GM12878 (cell line): ENCODE measurements at regions not wholly inside any gene's neighbourhood (a gene's known extent, or its start where the extent isn't known, plus 50 kb on each side); places are given as distances from the start of the nearest gene placed in this dataset.

ENCODE experiments used
- ATAC-seq: fragments of 200-7000 bp; cut with Tn5 transposase; 3 replicates; pipeline ENCODE4 v1.9.1; 2020; ENCODE audit warnings: mild to moderate bottlenecking, moderate library complexity
- BruUV-seq: library from RNA; stranded (reverse); fragments of 400-500 nt; replicated peaks from 2 replicates; lab custom pipeline; 2021; lab: Mats Ljungman, UMichigan
- CTCF ChIA-PET: fragments of 300-600 bp; sonication (Branson Sonifier 250); formaldehyde crosslinking; extraction: SDS; loops from one replicate; lab custom pipeline; 2021; ENCODE audit warnings: inconsistent platforms; lab: Yijun Ruan, JAX
- POLR2A ChIA-PET: fragments of 350-600 bp; formaldehyde crosslinking; extraction: SDS; loops from one replicate; lab custom pipeline; 2021; ENCODE audit warnings: inconsistent platforms; lab: Charles Lee
- RAD21 ChIA-PET: fragments of 300-600 bp; sonication (Branson Sonifier 250); formaldehyde crosslinking; loops from one replicate; lab custom pipeline; 2023; ENCODE audit warnings: antibody characterized with exemption; ENCODE audit not compliant: unreplicated experiment; lab: Charles Lee
- SMC1A ChIA-PET: fragments of 300-600 bp; sonication (Branson Sonifier 250); formaldehyde crosslinking; loops from one replicate; lab custom pipeline; 2023; ENCODE audit not compliant: unreplicated experiment, uncharacterized antibody; lab: Charles Lee
- DNase-seq: peaks from one replicate; pipeline ENCODE4 v3.0.0-alpha.2; 2011; ENCODE audit warnings: low read depth, low spot score
- FAIRE-seq: peaks from 3 replicates; lab custom pipeline; 2011; peaks lifted over from hg19 to GRCh38; lab: Jason Lieb, UNC
- H2AFZ ChIP-seq: 2 replicates; pipeline ENCODE4 v1.6.0; 2011; ENCODE audit warnings: low read depth, low read length, control low read depth; ENCODE audit not compliant: control insufficient read depth
- H3K27ac ChIP-seq: 2 replicates; pipeline ENCODE4 v1.5.1; 2011; ENCODE audit warnings: control low read depth; ENCODE audit not compliant: control insufficient read depth, insufficient read depth
- H3K27me3 ChIP-seq, 2 experiments: replicated peaks in 1 of 2; 2 replicates each; pipeline versions ENCODE4 v1.6.0 to v1.6.1; 2011; ENCODE audit warnings: low read length in 1 of 2; ENCODE audit not compliant: control insufficient read depth in 2 of 2, insufficient read depth in 2 of 2
- H3K36me3 ChIP-seq, 2 experiments: 2 replicates each; pipeline ENCODE4 v1.5.1; 2011; ENCODE audit warnings: low read length in 1 of 2; ENCODE audit not compliant: control insufficient read depth in 2 of 2, insufficient read depth in 2 of 2
- H3K4me1 ChIP-seq: 2 replicates; pipeline ENCODE4 v1.6.1; 2011; ENCODE audit warnings: mild to moderate bottlenecking, low read length, moderate library complexity, mixed read lengths; ENCODE audit not compliant: control insufficient read depth, insufficient read depth
- H3K4me2 ChIP-seq: 2 replicates; pipeline ENCODE4 v1.6.0; 2011; ENCODE audit warnings: control low read depth; ENCODE audit not compliant: control insufficient read depth, insufficient read depth
- H3K4me3 ChIP-seq: fragments of 200-600 bp; sonication (generic); 2 replicates; pipeline ENCODE4 v1.5.1; 2016
- H3K79me2 ChIP-seq: 2 replicates; pipeline ENCODE4 v1.6.0; 2011; ENCODE audit warnings: low read length; ENCODE audit not compliant: control insufficient read depth, insufficient read depth
- H3K9ac ChIP-seq: 2 replicates; pipeline ENCODE4 v1.8.0; 2011; ENCODE audit warnings: low read length, control low read depth, mixed read lengths; ENCODE audit not compliant: control insufficient read depth, insufficient read depth
- H3K9me3 ChIP-seq: replicated peaks from 3 replicates; pipeline ENCODE4 v1.5.1; 2011; ENCODE audit warnings: mild to moderate bottlenecking, low read length; ENCODE audit not compliant: control insufficient read depth, insufficient read depth
- H4K20me1 ChIP-seq: 2 replicates; pipeline ENCODE4 v1.6.0; 2011; ENCODE audit not compliant: control insufficient read depth, insufficient read depth
- KDM1A ChIP-seq: fragments of 200-600 bp; sonication (generic); IDR thresholded peaks from 2 replicates; pipeline ENCODE4 v1.6.1; 2016; ENCODE audit warnings: borderline replicate concordance
- MXI1 ChIP-seq: fragments of 150-350 bp; IDR thresholded peaks from 2 replicates; pipeline ENCODE4 v1.6.1; 2011; ENCODE audit warnings: low read depth, mild to moderate bottlenecking, inconsistent platforms, low read length, improper control_type of control experiment
- POU2F2 ChIP-seq: IDR thresholded peaks from 3 replicates; pipeline ENCODE4 v1.6.1; 2011; ENCODE audit warnings: low read depth, mild to moderate bottlenecking, low read length, borderline replicate concordance
- YBX1 ChIP-seq: fragments of 450-650 bp; IDR thresholded peaks from 2 replicates; pipeline ENCODE4 v1.6.1; 2016; ENCODE audit warnings: antibody characterized with exemption
- WGBS: methylation state at CpG from one replicate; pipeline ENCODE4 v1.1.6; 2016; ENCODE audit warnings: low lambda C conversion rate; ENCODE audit not compliant: insufficient replicate concordance, insufficient coverage; ENCODE audit errors: missing lambda C conversion rate; 5-methylcytosine and 5-hydroxymethylcytosine counted together
- in situ Hi-C: fragments of 300-500 bp; cut with MboI; formaldehyde crosslinking; loops from 9 replicates; pipeline ENCODE4 v1.14.3; 2018; ENCODE audit warnings: mixed read lengths
- intact Hi-C: fragments of 100-400 bp; cut with micrococcal nuclease; formaldehyde crosslinking; loops from one replicate; pipeline ENCODE4 v1.14.2; 2022; ENCODE audit not compliant: unreplicated experiment
- TF ChIP-seq, protein P1 (sequence below): IDR thresholded peaks from 2 replicates; pipeline ENCODE4 v1.6.1; 2011; ENCODE audit warnings: mild to moderate bottlenecking, low read depth, low read length, moderate library complexity; ENCODE audit not compliant: insufficient replicate concordance
- TF ChIP-seq, protein P2 (sequence below): fragments of 150-350 bp; IDR thresholded peaks from 2 replicates; pipeline ENCODE4 v1.6.1; 2016; ENCODE audit warnings: low read depth, low read length

DNA sequence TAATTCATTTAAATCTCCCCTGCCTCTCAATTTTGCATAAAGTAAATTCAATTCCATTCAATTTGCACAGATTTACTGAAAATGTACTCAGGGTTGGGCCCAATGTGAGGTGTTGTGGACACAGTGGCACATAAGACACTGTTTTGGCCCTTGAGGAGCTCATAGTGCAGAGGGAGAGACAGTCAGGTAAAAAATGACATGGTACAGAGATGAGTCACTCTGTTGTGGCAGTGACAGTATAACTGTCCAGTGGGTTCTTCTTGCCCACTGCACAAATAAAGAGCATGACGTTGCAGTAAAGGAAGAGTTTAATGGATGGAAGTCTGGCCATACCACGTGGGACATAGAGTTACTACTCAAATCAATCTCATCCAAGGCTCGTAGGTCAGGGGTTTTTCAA is 400.3 kb upstream of the TRIB2 start:
- FAIRE-seq = no peak
- Histone ChIP-seq H4K20me1 (no peaks in the 10 kb centered on the region), H3K4me1 (no peaks in the 10 kb centered on the region), H3K36me3 (no peaks in the 10 kb centered on the region), H3K79me2 (no peaks in the 10 kb centered on the region), H3K9me3 (no peaks in the 10 kb centered on the region), H2AFZ (no peak overlapping the region), H3K4me2 (no peak overlapping the region), H3K27ac (no peak overlapping the region), H3K4me3 (no peak overlapping the region), H3K9ac (no peak overlapping the region), H3K27me3 (no peaks in the 10 kb centered on the region)
- POLR2A ChIA-PET = no interaction called here
- no peak for DNase-seq
- no TSS peak for BruUV-seq
- TF ChIP-seq, protein P1, sequence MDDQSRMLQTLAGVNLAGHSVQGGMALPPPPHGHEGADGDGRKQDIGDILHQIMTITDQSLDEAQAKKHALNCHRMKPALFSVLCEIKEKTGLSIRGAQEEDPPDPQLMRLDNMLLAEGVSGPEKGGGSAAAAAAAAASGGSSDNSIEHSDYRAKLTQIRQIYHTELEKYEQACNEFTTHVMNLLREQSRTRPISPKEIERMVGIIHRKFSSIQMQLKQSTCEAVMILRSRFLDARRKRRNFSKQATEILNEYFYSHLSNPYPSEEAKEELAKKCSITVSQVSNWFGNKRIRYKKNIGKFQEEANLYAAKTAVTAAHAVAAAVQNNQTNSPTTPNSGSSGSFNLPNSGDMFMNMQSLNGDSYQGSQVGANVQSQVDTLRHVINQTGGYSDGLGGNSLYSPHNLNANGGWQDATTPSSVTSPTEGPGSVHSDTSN = no peak
- no peak for TF ChIP-seq MXI1
- TF ChIP-seq, protein P2, sequence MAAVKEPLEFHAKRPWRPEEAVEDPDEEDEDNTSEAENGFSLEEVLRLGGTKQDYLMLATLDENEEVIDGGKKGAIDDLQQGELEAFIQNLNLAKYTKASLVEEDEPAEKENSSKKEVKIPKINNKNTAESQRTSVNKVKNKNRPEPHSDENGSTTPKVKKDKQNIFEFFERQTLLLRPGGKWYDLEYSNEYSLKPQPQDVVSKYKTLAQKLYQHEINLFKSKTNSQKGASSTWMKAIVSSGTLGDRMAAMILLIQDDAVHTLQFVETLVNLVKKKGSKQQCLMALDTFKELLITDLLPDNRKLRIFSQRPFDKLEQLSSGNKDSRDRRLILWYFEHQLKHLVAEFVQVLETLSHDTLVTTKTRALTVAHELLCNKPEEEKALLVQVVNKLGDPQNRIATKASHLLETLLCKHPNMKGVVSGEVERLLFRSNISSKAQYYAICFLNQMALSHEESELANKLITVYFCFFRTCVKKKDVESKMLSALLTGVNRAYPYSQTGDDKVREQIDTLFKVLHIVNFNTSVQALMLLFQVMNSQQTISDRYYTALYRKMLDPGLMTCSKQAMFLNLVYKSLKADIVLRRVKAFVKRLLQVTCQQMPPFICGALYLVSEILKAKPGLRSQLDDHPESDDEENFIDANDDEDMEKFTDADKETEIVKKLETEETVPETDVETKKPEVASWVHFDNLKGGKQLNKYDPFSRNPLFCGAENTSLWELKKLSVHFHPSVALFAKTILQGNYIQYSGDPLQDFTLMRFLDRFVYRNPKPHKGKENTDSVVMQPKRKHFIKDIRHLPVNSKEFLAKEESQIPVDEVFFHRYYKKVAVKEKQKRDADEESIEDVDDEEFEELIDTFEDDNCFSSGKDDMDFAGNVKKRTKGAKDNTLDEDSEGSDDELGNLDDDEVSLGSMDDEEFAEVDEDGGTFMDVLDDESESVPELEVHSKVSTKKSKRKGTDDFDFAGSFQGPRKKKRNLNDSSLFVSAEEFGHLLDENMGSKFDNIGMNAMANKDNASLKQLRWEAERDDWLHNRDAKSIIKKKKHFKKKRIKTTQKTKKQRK = no peak
- no peak for TF ChIP-seq KDM1A
- TF ChIP-seq YBX1 = no peak
- no peak for TF ChIP-seq POU2F2
- intact Hi-C loops (no loop called here), in situ Hi-C loops (no loop called here)
- CTCF ChIA-PET = interaction anchor here (0.6 kb wide), 1 partner anchor 365 kb away, joined by 3 read pairs; no protein-coding TSS in a partner anchor
- ATAC-seq = peak; percentile 62
- RAD21 ChIA-PET = no interaction called here
- SMC1A ChIA-PET = interaction anchor here (1.3 kb wide), 1 partner anchor 10 kb away, joined by 3 read pairs; no protein-coding TSS in a partner anchor
- WGBS = 14% methylated on average over 3 of the region's 3 CpGs
